Suprapubic skin (tissue), 4 donors: ENCODE measurements at regions not wholly inside any gene's neighbourhood (a gene's known extent, or its start where the extent isn't known, plus 50 kb on each side); places are given as distances from the start of the nearest gene placed in this dataset.

Experiments used
- CTCF ChIP-seq, 2 donors: fragments of 200-600 bp in 1 of 2; fragments of 450-650 bp in 1 of 2; sonication (generic) in 1 of 2; IDR thresholded peaks; one replicate each; pipeline ENCODE4 v1.5.1; 2016 to 2019; ENCODE audit warnings: antibody characterized with exemption in 2 of 2, mild to moderate bottlenecking in 1 of 2, moderate library complexity in 1 of 2
- EP300 ChIP-seq: sonication (generic); formaldehyde crosslinking; IDR thresholded peaks from one replicate; pipeline ENCODE4 v1.6.1; 2017; ENCODE audit warnings: antibody characterized with exemption
- POLR2AphosphoS5 ChIP-seq, 3 donors: sonication (generic); formaldehyde crosslinking; IDR thresholded peaks; one replicate each; pipeline ENCODE4 v1.6.1; 2017; ENCODE audit warnings: antibody characterized with exemption in 3 of 3

GRCh38 chr2:64359171-64359891 is 94.6 kb upstream of the LGALSL start:
- TF ChIP-seq POLR2AphosphoS5 (IDR thresholded peaks at IDR 0.05) (no peak), CTCF (IDR thresholded peaks at IDR 0.05) (no peak), EP300 (no peak)
